NCI-H2227 (cell line): ENCODE measurements at regions not wholly inside any gene's neighbourhood (a gene's known extent, or its start where the extent isn't known, plus 50 kb on each side); places are given as distances from the start of the nearest gene placed in this dataset.

Experiments
- DNase-seq: peaks from one replicate; lab custom pipeline; 2025; ENCODE audit not compliant: unreplicated experiment; lab: John Stamatoyannopoulos, UW

DNA sequence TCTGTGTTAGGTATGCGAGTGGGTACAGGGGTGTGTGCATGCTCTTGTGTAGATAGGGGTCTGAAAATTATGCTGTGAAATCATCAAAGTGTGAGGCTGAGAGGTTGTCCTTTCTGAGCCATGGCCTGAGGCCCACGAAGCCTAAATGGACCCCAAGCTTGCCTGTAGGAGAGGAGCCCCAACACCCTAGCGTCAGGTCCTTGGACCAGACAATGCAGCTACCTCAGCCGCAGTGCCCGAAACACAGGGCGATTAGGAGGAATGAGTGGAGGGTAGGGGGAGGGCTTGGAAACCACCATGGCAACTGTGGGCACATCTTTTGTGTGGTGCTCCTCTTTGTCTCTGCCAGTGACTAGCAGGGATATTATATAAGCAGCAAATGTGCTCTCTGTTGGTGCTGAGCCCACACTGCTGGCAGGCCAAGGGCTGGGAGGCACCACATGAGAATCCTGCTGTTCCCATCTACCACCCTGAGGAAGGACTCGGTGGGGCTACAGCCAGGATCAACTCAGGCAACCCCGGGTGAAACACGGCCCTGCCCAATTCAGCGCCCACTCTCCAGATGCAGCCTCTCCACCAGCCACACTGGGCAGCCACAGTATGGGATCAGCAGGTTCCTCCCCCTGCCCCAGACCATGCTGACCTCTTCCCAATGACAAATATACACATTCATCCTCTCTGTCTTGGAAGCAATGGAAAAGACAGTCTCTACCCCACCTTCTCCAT, 84.6 kb upstream of the FSTL4 start:
- DNase-seq, result no peak

- no peak for DNase-seq
Observed at GRCh38 chr5:133696006-133696584, 83.8 kb upstream of the FSTL4 start.

DNA sequence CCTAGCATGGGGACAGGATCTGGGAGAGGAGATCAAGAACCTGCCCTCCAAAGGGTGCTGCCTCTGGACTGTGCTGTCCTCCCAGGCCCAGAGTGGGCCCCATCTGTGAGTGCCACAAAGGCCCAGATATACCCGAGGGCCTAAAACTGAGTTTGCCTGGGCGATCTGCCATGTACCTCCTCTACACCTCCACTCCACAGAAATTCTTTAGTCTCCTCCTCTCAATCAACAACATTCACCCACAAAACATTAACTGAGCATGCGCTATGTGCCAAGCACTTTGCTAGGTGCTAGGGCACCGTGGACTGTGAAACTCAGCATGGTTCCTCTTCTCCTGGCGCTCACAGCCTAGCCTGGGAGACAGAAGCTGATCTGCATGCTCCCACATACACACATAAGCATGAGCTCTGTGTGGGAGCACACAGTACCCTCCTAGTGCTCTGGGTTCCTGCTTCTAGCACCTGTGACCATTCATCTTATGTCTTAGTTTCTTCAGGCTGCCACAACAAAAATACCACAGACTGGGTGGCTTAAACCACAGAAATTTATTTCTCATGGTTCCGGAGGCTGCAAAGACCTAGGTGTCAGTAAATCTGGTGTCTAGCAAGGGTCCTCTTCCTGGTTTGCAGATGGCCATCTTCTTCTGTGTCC, 82.0 kb upstream of the FSTL4 start:
- DNase-seq, result no peak

- no peak for DNase-seq
Observed at GRCh38 chr5:133691448-133691847, 79.1 kb upstream of the FSTL4 start.

- no peak for DNase-seq
Observed at GRCh38 chr5:133690746-133691145, 78.4 kb upstream of the FSTL4 start.

DNA sequence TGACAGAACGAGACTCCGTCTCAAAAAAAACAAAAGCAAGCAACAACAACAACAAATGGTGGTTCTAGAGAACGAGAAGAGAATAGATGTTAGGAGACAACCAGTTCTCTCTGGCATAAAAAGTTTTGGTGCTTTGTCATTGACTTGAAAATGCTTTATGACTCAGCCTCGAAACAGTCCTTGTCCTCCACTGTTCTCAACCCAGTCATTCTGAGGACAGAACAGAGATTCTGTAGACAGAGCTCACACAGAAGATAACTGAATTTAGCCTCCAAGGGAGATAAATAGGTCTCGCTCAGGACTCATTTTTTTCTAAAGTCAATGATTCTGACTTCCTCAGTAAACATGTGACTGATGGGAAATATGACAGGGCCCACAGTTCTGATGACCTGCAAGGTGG, 76.0 kb upstream of the FSTL4 start:
- DNase-seq, result no peak

- DNase-seq, result no peak
Observed at GRCh38 chr5:133687212-133688061, 75.1 kb upstream of the FSTL4 start.

- no peak for DNase-seq
Observed at GRCh38 chr5:133686566-133686965, 74.2 kb upstream of the FSTL4 start.

DNA sequence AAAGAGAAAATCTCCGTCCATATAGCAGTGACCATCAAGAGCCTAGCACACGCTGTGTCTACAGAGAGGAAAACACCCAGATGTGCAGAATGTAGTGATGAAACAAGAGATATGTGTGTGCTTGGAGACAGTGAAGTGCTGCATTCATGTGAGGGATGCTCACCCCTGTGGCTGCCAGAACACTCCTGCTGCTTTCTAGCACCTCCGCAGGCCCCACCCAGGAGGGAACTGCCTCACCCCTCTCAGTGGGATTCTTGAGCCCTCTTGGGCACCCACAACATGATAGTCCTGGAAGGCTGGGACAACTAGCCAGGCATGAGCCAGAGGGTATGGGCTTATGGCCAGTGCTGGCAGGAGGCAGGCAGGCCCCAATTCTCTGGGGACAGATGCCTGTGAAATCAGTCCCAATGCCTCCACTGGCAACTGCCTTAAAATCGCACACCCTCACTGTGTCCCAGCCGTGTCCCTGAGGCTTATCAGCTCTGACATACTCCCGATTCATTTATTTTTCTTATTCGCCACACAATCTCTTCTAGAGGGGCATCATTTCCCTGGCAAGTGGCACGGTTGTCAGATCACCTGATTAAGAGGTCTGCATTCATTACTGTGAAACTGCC, 73.2 kb upstream of the FSTL4 start:
- no peak for DNase-seq

- no peak for DNase-seq
Observed at GRCh38 chr5:133683646-133684596, 71.6 kb upstream of the FSTL4 start.

GRCh38 chr5:133682451-133682850, 70.1 kb upstream of the FSTL4 start:
- DNase-seq, result no peak

- no peak for DNase-seq
Observed at GRCh38 chr5:133681896-133682295, 69.6 kb upstream of the FSTL4 start.

- no peak for DNase-seq
Observed at GRCh38 chr5:133680830-133681565, 68.7 kb upstream of the FSTL4 start.

GRCh38 chr5:133679534-133679933, 67.2 kb upstream of the FSTL4 start:
- DNase-seq, result no peak

GRCh38 chr5:133675376-133676154, 63.2 kb upstream of the FSTL4 start:
- no peak for DNase-seq

- DNase-seq, result no peak
Observed at GRCh38 chr5:133670336-133670735, 58.0 kb upstream of the FSTL4 start.

DNA sequence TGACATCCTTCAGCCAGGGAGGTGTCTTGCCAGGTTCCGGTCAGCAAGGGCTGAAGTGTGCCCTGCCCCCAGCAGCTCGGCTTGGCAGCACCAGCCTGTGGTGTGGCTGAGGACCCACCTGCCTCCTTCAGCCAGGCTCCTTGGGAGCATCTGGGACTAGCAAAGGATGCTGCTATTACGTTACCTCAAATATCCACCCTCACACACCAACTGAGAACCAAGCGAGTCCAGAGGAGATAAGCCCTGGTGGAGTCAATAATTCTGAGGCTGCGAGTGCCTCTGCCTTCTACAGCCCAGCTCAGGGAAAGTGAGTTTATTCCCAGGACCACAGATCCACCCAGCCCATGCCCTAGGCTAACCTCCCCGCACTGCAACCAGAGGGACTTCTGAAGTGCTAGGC, 57.1 kb upstream of the FSTL4 start:
- no peak for DNase-seq

DNA sequence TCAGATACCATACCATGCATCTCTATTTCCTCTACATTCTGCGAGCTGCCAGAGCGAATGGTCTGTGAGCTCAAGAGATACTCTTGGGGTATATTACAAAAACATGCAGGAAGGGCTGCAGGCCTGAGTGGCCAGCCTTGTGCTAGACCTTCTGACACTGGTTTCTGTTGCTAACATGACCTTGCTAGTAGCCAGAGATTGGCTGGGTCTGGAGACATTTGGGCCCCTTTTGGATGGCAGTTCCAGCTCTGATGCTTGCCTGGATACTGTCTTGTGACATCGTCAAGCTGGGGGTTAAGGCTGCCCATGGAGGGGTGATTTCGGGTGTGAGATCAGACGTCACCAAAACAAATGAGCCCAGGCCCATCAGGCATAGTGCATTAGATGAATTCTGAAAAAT, 56.1 kb upstream of the FSTL4 start:
- DNase-seq, result no peak

- DNase-seq, result no peak
Observed at GRCh38 chr5:133667217-133667616, 54.9 kb upstream of the FSTL4 start.
